ENCODE measurements at regions not wholly inside any gene's neighbourhood (a gene's known extent, or its start where the extent isn't known, plus 50 kb on each side); places are given as distances from the start of the nearest gene placed in this dataset.

GRCh38 chr12:89901319-89901718, 192.7 kb upstream of the ATP2B1 start:
- peaks cover 13 to 16% of the 10 kb centered on the region in 2 experiments for H3K4me1 Mint-ChIP-seq
- Histone ChIP-seq H2AK5ac (ENCODE audit: insufficient read length, low read length) (no peak overlapping the region), H2BK120ac (ENCODE audit: low read depth, low read length, poor library complexity, severe bottlenecking) (no peak overlapping the region), H3K9ac (ENCODE audit: extremely low read depth, insufficient read length, low read length) (no peak overlapping the region), H3K9me3 (ENCODE audit: control insufficient read depth, low read depth, low read length) (no peaks in the 10 kb centered on the region), H3K23ac (ENCODE audit: insufficient read length, low read depth, low read length) (no peak overlapping the region), H2BK12ac (ENCODE audit: insufficient read length, low read depth, low read length) (no peak overlapping the region), H3K14ac (ENCODE audit: insufficient read depth, low read length) (no peak overlapping the region), H4K20me1 (ENCODE audit: control insufficient read depth, insufficient read depth, insufficient read length) (no peaks in the 10 kb centered on the region), H4K8ac (replicated peaks; ENCODE audit: insufficient read length, low read depth, low read length) (no peak overlapping the region), H3K27ac (ENCODE audit: insufficient read length, low read depth, low read length) (no peak overlapping the region), H3T11ph (ENCODE audit: low read length) (no peak overlapping the region), H3K79me2 (ENCODE audit: insufficient read depth, low read length) (no peaks in the 10 kb centered on the region), H3K4me2 (ENCODE audit: insufficient read depth, insufficient read length, low read length) (no peak overlapping the region), H2BK5ac (ENCODE audit: insufficient read length, low read length) (no peak overlapping the region), H3K79me1 (ENCODE audit: insufficient read depth, low read depth, low read length, poor library complexity, severe bottlenecking) (no peaks in the 10 kb centered on the region), H2AFZ (ENCODE audit: low read length) (no peak overlapping the region), H3K4ac (ENCODE audit: low read depth, low read length) (no peak overlapping the region), H3K4me1 (ENCODE audit: insufficient read depth, low read length) (peaks cover 6% of the 10 kb centered on the region; the same call in 1 of the 2 replicates), H4K5ac (ENCODE audit: insufficient read length, low read depth, low read length) (no peak overlapping the region), H2BK20ac (ENCODE audit: low read depth, low read length, poor library complexity, severe bottlenecking) (no peak overlapping the region), H2BK15ac (ENCODE audit: low read depth, low read length) (no peak overlapping the region), H3K56ac (ENCODE audit: insufficient read length, low read depth, low read length) (no peak overlapping the region), H3K18ac (ENCODE audit: insufficient read length, low read depth, low read length) (no peak overlapping the region), H4K91ac (ENCODE audit: insufficient read length, low read depth, low read length) (no peak overlapping the region), H3K23me2 (ENCODE audit: insufficient read length, low read depth, low read length, poor library complexity, severe bottlenecking) (no peaks in the 10 kb centered on the region), H3K27me3 (ENCODE audit: insufficient read depth, low read length) (no peaks in the 10 kb centered on the region)
- no peak for TF ChIP-seq CTCF (conservative IDR thresholded peaks at IDR 0.05)
- peak overlapping the region in 1 of 3 experiments; percentile 32; a peak in 1 of 7 replicates for H3K27ac Mint-ChIP-seq
- no peak overlapping the region for H3K4me3 Mint-ChIP-seq
- H3K36me3 Mint-ChIP-seq (ENCODE audit: insufficient read depth in 1 of 3, low read depth in 3 of 3), result no peaks in the 10 kb centered on the region
- WGBS (ENCODE audit: extremely low coverage, insufficient read length, low lambda C conversion rate), result no CpG with 5 or more reads among the region's 2 CpGs
- DNase-seq, result no peak
- no peaks in the 10 kb centered on the region; a peak in 1 of 5 replicates for H3K9me3 Mint-ChIP-seq
- no peaks in the 10 kb centered on the region for H3K27me3 Mint-ChIP-seq (ENCODE audit: low read depth)

All from H9 (cell line).